Psoas muscle (tissue), 7 donors: ENCODE measurements at regions not wholly inside any gene's neighbourhood (a gene's known extent, or its start where the extent isn't known, plus 50 kb on each side); places are given as distances from the start of the nearest gene placed in this dataset.
A peak's percentile ranks its signal among the peaks of the same experiment; 100 is the strongest.

Experiments used
- ATAC-seq, 4 donors: fragments of 200-7000 bp; cut with Tn5 transposase; one replicate each; pipeline ENCODE4 v1.9.1; 2020; ENCODE audit warnings: moderate library complexity in 3 of 4, mild to moderate bottlenecking in 2 of 4
- DNase-seq, 2 donors: peaks; one replicate each; pipeline ENCODE4 v3.0.0-alpha.2; 2020
- H3K27ac ChIP-seq: fragments of 200-600 bp; one replicate; pipeline ENCODE4 v1.8.0; 2022
- H3K27me3 ChIP-seq, 3 donors: fragments of 200-600 bp in 1 of 3; one replicate each; pipeline versions ENCODE4 v1.6.1 to v1.8.0; 2013 to 2022; ENCODE audit warnings: low read length in 2 of 3, mild to moderate bottlenecking in 2 of 3, moderate library complexity in 1 of 3; ENCODE audit not compliant: insufficient read depth in 3 of 3
- H3K36me3 ChIP-seq, 2 donors: fragments of 200-600 bp in 1 of 2; one replicate each; pipeline versions ENCODE4 v1.6.1 to v1.8.0; 2013 to 2022; ENCODE audit warnings: low read depth in 1 of 2, mild to moderate bottlenecking in 1 of 2, moderate library complexity in 1 of 2; ENCODE audit not compliant: insufficient read depth in 1 of 2
- H3K4me1 ChIP-seq: fragments of 200-600 bp; one replicate; pipeline ENCODE4 v1.8.0; 2022
- H3K4me3 ChIP-seq: fragments of 200-600 bp; one replicate; pipeline ENCODE4 v1.8.0; 2022; ENCODE audit warnings: mild to moderate bottlenecking
- H3K9me3 ChIP-seq: fragments of 200-600 bp; one replicate; pipeline ENCODE4 v1.8.0; 2022
- CTCF ChIP-seq: fragments of 200-600 bp; IDR thresholded peaks from one replicate; pipeline ENCODE4 v1.8.0; 2022; ENCODE audit warnings: antibody characterized with exemption
- WGBS, 3 donors: extraction: QIAGEN DNeasy Blood & Tissue Kit; methylation state at CpG; one replicate each; pipeline versions ENCODE4 v1.1.6 to v1.1.7; 2013; 5-methylcytosine and 5-hydroxymethylcytosine counted together
- intact Hi-C, 2 donors: fragments of 100-400 bp; cut with DNase I; formaldehyde crosslinking; loops; one replicate each; pipeline versions ENCODE4 v1.11.0 to v1.14.2; 2022
- donor health status: healthy with polysubstance abuse.
- donor health status: DM: no; HTN: no; CAD: no; lungs with moderate emphysema.
- donor health status: Bipolar disorder and iron deficiency.
- donor health status: healthy.
- donor health status: DM: yes; HTN: yes; CAD: no.
- donor health status: DM: no; HTN: no; CAD: no.
- donor health status: DM: yes; HTN: yes; CAD: no.

GRCh38 chr7:118085000-118085399, 99.0 kb upstream of the LSM8 start:
- ATAC-seq: no peak
- Histone ChIP-seq H3K36me3 (no peaks in the 10 kb centered on the region), H3K4me3 (no peak overlapping the region), H3K4me1 (no peaks in the 10 kb centered on the region), H3K27ac (no peak overlapping the region), H3K27me3 (peaks cover 0 to 2% (median 0%) of the 10 kb centered on the region in 3 donors), H3K9me3 (no peaks in the 10 kb centered on the region)
- intact Hi-C loops: no loop called here
- 21 to 31% (median 28%) methylated on average over 3 of the region's 3 CpGs for WGBS, 3 donors
- DNase-seq: no peak
- TF ChIP-seq CTCF: no peak

- Histone ChIP-seq H3K9me3 (no peaks in the 10 kb centered on the region), H3K4me1 (no peaks in the 10 kb centered on the region), H3K27me3 (peaks cover 0 to 2% (median 0%) of the 10 kb centered on the region in 3 donors), H3K4me3 (no peak overlapping the region), H3K27ac (no peak overlapping the region), H3K36me3 (no peaks in the 10 kb centered on the region)
- no peak for ATAC-seq
- TF ChIP-seq CTCF: no peak
- no peak for DNase-seq
- 75 to 81% (median 80%) methylated on average over 2 of the region's 2 CpGs for WGBS, 3 donors
- intact Hi-C loops: no loop called here
Measured at GRCh38 chr7:118087126-118087525, 96.8 kb upstream of the LSM8 start.

- Histone ChIP-seq H3K27ac (no peak overlapping the region), H3K36me3 (no peaks in the 10 kb centered on the region), H3K27me3 (no peaks in the 10 kb centered on the region), H3K9me3 (no peaks in the 10 kb centered on the region), H3K4me3 (no peak overlapping the region), H3K4me1 (no peaks in the 10 kb centered on the region)
- TF ChIP-seq CTCF: no peak
- WGBS, 3 donors: 86% methylated on average over 1 of the region's 1 CpG
- intact Hi-C loops: no loop called here
- DNase-seq (no peak), ATAC-seq (no peak)
Measured at GRCh38 chr7:118094044-118094443, 89.9 kb upstream of the LSM8 start.

- H3K4me1 ChIP-seq: no peaks in the 10 kb centered on the region
- peak; percentile 30 for TF ChIP-seq CTCF
Measured at GRCh38 chr7:118104812-118105441, 79.0 kb upstream of the LSM8 start.

GRCh38 chr7:118109607-118110006, 74.4 kb upstream of the LSM8 start:
- no peak for ATAC-seq
- intact Hi-C loops: no loop called here
- Histone ChIP-seq H3K9me3 (no peaks in the 10 kb centered on the region), H3K4me3 (no peak overlapping the region), H3K36me3 (no peaks in the 10 kb centered on the region), H3K27me3 (no peaks in the 10 kb centered on the region), H3K27ac (no peak overlapping the region), H3K4me1 (no peaks in the 10 kb centered on the region)
- no peak for TF ChIP-seq CTCF
- WGBS, 3 donors: 92 to 99% (median 96%) methylated on average over 2 of the region's 2 CpGs
- DNase-seq: no peak

More at GRCh38 chr7:118104812-118105441, 79.0 kb upstream of the LSM8 start:
- Histone ChIP-seq H3K36me3 (no peaks in the 10 kb centered on the region), H3K4me3 (no peak overlapping the region), H3K27ac (no peak overlapping the region), H3K27me3 (no peaks in the 10 kb centered on the region), H3K9me3 (no peaks in the 10 kb centered on the region)
- ATAC-seq (no peak), DNase-seq (no peak)
- intact Hi-C loops: no loop called here
- WGBS, 3 donors: 10 to 14% (median 11%) methylated on average over 2 of the region's 2 CpGs
